Smooth muscle cell of the brain vasculature (primary cell): ENCODE measurements at regions not wholly inside any gene's neighbourhood (a gene's known extent, or its start where the extent isn't known, plus 50 kb on each side); places are given as distances from the start of the nearest gene placed in this dataset.

ENCODE experiments used
- DNase-seq: peaks from one replicate; pipeline ENCODE4 v3.0.0-alpha.2; 2012; ENCODE audit warnings: low read depth, low spot score

- no peak for DNase-seq
Observed at GRCh38 chr3:5270666-5271371, 83.3 kb downstream of the EDEM1 start.

GRCh38 chr3:5271372-5271683 lies 83.8 kb downstream of the EDEM1 start:
- no peak for DNase-seq

- DNase-seq, result no peak
Observed at GRCh38 chr3:5272387-5272786, 84.9 kb downstream of the EDEM1 start.

- DNase-seq, result no peak
Observed at GRCh38 chr3:5274091-5274490, 86.6 kb downstream of the EDEM1 start.

GRCh38 chr3:5275529-5275928 lies 88.0 kb downstream of the EDEM1 start:
- DNase-seq, result no peak

- DNase-seq, result no peak
Observed at GRCh38 chr3:5276934-5277333, 89.4 kb downstream of the EDEM1 start.

- no peak for DNase-seq
Observed at GRCh38 chr3:5277612-5278236, 90.2 kb downstream of the EDEM1 start.

- no peak for DNase-seq
Observed at GRCh38 chr3:5278666-5279065, 91.2 kb downstream of the EDEM1 start.

- no peak for DNase-seq
Observed at GRCh38 chr3:5282703-5283102, 95.2 kb downstream of the EDEM1 start.

GRCh38 chr3:5285439-5285838 lies 97.9 kb downstream of the EDEM1 start:
- DNase-seq, result no peak

GRCh38 chr3:5290915-5291314 lies 103.4 kb downstream of the EDEM1 start:
- DNase-seq, result no peak

GRCh38 chr3:5292512-5292911 lies 105.0 kb downstream of the EDEM1 start:
- DNase-seq, result no peak

GRCh38 chr3:5293207-5293606 lies 105.7 kb downstream of the EDEM1 start:
- DNase-seq, result no peak

GRCh38 chr3:5294356-5294755 lies 106.8 kb downstream of the EDEM1 start:
- no peak for DNase-seq

- no peak for DNase-seq
Observed at GRCh38 chr3:5295191-5295690, 107.7 kb downstream of the EDEM1 start.

GRCh38 chr3:5296362-5296761 lies 108.9 kb downstream of the EDEM1 start:
- no peak for DNase-seq

GRCh38 chr3:5297895-5298294 lies 110.4 kb downstream of the EDEM1 start:
- no peak for DNase-seq

- no peak for DNase-seq
Observed at GRCh38 chr3:5298453-5298852, 110.9 kb downstream of the EDEM1 start.

GRCh38 chr3:5299161-5299560 lies 111.7 kb downstream of the EDEM1 start:
- no peak for DNase-seq

- DNase-seq, result no peak
Observed at GRCh38 chr3:5300638-5301037, 113.1 kb downstream of the EDEM1 start.

GRCh38 chr3:5301651-5302297 lies 114.3 kb downstream of the EDEM1 start:
- DNase-seq, result no peak

GRCh38 chr3:5302661-5303060 lies 115.2 kb downstream of the EDEM1 start:
- DNase-seq, result no peak

GRCh38 chr3:5304188-5304587 lies 116.7 kb downstream of the EDEM1 start:
- DNase-seq, result no peak
